ENCODE measurements at regions not wholly inside any gene's neighbourhood (a gene's known extent, or its start where the extent isn't known, plus 50 kb on each side); places are given as distances from the start of the nearest gene placed in this dataset.

DNA sequence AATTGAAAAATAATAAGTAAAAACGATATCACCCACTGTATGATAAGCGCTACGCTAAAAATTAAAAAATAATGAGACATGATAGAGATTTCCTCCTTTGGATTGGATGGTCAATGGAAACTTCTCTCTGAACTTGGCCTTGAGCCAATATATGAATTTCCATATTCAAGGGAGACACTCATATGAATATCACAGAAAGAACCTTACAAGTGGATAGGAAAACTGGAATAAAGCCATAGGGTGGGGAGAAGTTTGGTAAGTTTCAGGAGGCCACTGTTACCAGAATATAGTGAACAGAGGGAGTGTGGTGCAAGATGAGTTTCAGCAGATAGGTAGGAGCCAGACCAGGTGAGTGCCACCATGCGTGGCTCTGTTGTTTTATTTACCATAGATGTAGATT, 147.2 kb downstream of the SEM1 start:
- TF ChIP-seq, protein P1, sequence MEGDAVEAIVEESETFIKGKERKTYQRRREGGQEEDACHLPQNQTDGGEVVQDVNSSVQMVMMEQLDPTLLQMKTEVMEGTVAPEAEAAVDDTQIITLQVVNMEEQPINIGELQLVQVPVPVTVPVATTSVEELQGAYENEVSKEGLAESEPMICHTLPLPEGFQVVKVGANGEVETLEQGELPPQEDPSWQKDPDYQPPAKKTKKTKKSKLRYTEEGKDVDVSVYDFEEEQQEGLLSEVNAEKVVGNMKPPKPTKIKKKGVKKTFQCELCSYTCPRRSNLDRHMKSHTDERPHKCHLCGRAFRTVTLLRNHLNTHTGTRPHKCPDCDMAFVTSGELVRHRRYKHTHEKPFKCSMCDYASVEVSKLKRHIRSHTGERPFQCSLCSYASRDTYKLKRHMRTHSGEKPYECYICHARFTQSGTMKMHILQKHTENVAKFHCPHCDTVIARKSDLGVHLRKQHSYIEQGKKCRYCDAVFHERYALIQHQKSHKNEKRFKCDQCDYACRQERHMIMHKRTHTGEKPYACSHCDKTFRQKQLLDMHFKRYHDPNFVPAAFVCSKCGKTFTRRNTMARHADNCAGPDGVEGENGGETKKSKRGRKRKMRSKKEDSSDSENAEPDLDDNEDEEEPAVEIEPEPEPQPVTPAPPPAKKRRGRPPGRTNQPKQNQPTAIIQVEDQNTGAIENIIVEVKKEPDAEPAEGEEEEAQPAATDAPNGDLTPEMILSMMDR (conservative IDR thresholded peaks at IDR 0.05 in 1 of 2, IDR thresholded peaks at IDR 0.05 in 1 of 2; ENCODE audit: low read depth in 1 of 2, low read length in 2 of 2), result no peak
- TF ChIP-seq EZH2 (IDR thresholded peaks at IDR 0.05; ENCODE audit: low read length, missing control alignments), result no peak

Data from fibroblast of lung (primary cell).